Large intestine (tissue), 3 donors: ENCODE measurements at regions not wholly inside any gene's neighbourhood (a gene's known extent, or its start where the extent isn't known, plus 50 kb on each side); places are given as distances from the start of the nearest gene placed in this dataset.
A peak's percentile ranks its signal among the peaks of the same experiment; 100 is the strongest.

ENCODE experiments used
- DNase-seq, 2 donors: peaks; one replicate each; pipeline versions ENCODE4 v3.0.0 to v3.0.0-alpha.2; 2013
- H3K27ac ChIP-seq: one replicate; pipeline ENCODE4 v1.5.1; 2013; ENCODE audit warnings: low read length
- H3K27me3 ChIP-seq: 2 replicates; pipeline ENCODE4 v1.6.1; 2013; ENCODE audit warnings: low read length; ENCODE audit not compliant: control insufficient read depth, insufficient read depth
- H3K36me3 ChIP-seq: 2 replicates; pipeline ENCODE4 v1.6.1; 2013; ENCODE audit warnings: low read length; ENCODE audit not compliant: control insufficient read depth, insufficient read depth
- H3K4me1 ChIP-seq: one replicate; pipeline ENCODE4 v1.6.1; 2013; ENCODE audit warnings: low read length; ENCODE audit not compliant: control insufficient read depth, insufficient read depth
- H3K4me3 ChIP-seq: one replicate; pipeline ENCODE4 v1.5.1; 2013; ENCODE audit warnings: low read length
- H3K9me3 ChIP-seq: one replicate; pipeline ENCODE4 v1.6.1; 2013; ENCODE audit warnings: mild to moderate bottlenecking, low read depth, low read length, moderate library complexity; ENCODE audit not compliant: control insufficient read depth
- WGBS: methylation state at CpG from one replicate; pipeline ENCODE4 v1.1.5; 2013; ENCODE audit warnings: low lambda C conversion rate; ENCODE audit not compliant: insufficient coverage; 5-methylcytosine and 5-hydroxymethylcytosine counted together

DNA sequence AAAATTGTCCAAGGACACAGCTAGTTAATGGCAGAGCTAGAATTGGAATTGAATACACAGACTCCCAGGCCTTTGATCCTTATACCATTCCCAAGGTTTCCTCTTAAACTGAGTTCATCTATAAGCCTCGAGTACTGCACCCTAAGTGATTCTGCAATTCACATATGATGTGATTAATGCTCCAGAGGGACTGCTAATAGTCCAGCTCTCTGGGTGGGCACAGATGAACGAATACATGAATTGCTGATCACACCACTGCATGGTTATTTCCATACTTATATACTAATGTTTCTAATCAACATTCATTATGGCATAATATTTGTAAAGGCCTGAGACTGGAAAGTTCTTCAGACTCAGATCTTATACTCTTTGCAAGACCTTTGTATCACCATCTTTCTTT, 101.8 kb downstream of the NUFIP1 start:
- H3K36me3 ChIP-seq = no peaks in the 10 kb centered on the region
- no peak overlapping the region for H3K27ac ChIP-seq
- no peak overlapping the region for H3K4me3 ChIP-seq
- no peaks in the 10 kb centered on the region for H3K9me3 ChIP-seq
- peaks cover 6% of the 10 kb centered on the region for H3K4me1 ChIP-seq
- H3K27me3 ChIP-seq = no peaks in the 10 kb centered on the region
- no peak for DNase-seq
- no CpG with 5 or more reads among the region's 2 CpGs for WGBS

DNA sequence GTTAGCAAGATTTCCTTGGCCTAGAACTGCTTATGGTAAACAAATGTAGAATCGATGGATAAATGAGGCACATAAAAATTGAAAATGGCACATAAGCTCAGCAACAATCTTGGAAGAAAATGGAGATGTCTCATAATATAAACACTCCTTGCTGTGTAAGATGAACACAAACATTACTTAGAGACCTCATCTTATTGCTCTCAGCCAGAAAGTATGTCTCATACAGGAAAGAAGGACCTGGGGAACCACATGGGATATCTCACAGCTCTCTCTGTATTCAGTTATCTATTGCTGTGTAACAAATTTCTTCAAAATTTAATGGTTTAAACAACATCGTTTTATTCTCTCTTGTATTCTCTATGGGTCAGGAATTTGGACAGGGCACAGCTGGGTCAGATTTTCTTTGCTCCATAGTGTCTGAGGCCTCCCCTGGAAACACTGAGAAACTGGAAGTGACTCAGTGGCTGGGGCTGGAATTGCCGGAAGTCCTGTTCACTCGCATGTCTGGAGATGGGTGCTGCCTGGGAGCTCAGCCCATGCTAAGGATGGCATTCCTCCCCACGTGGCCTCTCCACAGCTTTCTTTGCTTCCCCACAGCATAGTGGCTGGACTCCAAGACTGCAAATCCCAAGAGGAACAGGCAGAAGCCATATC, 105.1 kb downstream of the NUFIP1 start:
- no peak overlapping the region for H3K27ac ChIP-seq
- H3K27me3 ChIP-seq = no peaks in the 10 kb centered on the region
- WGBS = 78% methylated on average over 2 of the region's 5 CpGs
- DNase-seq = no peak
- no peaks in the 10 kb centered on the region for H3K36me3 ChIP-seq
- H3K4me3 ChIP-seq = no peak overlapping the region
- H3K9me3 ChIP-seq = no peaks in the 10 kb centered on the region
- no peaks in the 10 kb centered on the region for H3K4me1 ChIP-seq

DNA sequence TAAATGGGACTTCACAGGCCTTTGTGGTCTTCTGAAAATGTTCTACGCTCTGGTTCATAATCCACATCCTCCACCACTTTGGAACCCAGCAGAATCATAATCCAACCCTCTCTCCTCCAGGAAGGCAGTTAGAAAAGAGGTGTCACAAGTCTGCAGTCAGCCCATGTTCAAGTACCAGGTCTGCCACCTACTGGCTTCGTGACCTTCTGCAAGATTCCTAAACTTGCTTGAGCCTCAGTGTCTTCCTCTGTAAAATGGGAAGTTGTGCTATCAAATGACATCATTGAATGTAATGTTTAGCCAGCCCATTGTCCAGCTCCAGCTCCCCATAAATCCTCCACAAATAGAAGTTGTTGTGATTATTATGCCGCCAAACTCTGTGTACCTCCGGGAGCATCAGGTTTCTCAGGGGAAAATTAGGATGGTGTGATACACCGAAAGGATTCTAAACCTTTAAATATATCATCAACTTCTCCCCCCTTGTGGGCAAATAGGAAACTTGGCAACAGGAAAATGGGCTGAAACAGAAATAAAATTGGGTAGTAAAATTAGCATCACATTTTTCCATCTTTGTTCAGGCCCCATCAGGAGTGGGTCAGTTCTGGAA, 109.7 kb downstream of the NUFIP1 start:
- H3K9me3 ChIP-seq = peaks cover 7% of the 10 kb centered on the region
- WGBS = 100% methylated on average over 1 of the region's 5 CpGs
- DNase-seq = peak in 1 of 2 donors; percentile 48
- no peaks in the 10 kb centered on the region for H3K36me3 ChIP-seq
- no peaks in the 10 kb centered on the region for H3K27me3 ChIP-seq
- H3K27ac ChIP-seq = no peak overlapping the region
- no peaks in the 10 kb centered on the region for H3K4me1 ChIP-seq
- no peak overlapping the region for H3K4me3 ChIP-seq

DNA sequence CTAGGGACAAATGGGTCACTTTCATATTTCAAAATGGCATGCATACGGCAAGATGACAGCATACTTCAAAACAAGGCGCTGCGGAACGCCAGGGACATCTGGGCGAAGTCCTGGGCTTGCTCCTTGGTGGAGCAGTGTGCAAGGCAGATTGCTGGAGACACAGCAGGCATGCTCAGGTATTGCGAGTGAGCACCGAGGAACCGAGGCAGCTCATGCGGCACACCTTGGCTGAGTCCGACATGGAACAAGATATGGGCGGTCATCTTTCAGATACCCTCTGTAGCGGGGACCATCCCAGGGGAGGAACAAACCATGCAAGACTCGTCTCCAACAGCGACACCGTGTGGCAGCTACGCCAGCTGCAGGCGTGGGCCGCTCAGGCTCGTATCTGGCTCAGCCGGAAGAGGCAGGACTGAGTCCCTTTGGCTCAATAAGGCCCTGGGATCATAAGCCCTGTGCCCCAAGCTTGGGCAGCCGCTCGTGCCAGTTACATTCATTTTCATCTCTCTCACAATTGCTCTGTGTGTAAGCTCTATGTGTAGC, 112.4 kb downstream of the NUFIP1 start:
- no peaks in the 10 kb centered on the region for H3K27me3 ChIP-seq
- DNase-seq = no peak
- no peaks in the 10 kb centered on the region for H3K36me3 ChIP-seq
- H3K4me3 ChIP-seq = no peak overlapping the region
- H3K9me3 ChIP-seq = peaks cover 7% of the 10 kb centered on the region
- WGBS = 83% methylated on average over 2 of the region's 22 CpGs
- no peaks in the 10 kb centered on the region for H3K4me1 ChIP-seq
- H3K27ac ChIP-seq = no peak overlapping the region

DNA sequence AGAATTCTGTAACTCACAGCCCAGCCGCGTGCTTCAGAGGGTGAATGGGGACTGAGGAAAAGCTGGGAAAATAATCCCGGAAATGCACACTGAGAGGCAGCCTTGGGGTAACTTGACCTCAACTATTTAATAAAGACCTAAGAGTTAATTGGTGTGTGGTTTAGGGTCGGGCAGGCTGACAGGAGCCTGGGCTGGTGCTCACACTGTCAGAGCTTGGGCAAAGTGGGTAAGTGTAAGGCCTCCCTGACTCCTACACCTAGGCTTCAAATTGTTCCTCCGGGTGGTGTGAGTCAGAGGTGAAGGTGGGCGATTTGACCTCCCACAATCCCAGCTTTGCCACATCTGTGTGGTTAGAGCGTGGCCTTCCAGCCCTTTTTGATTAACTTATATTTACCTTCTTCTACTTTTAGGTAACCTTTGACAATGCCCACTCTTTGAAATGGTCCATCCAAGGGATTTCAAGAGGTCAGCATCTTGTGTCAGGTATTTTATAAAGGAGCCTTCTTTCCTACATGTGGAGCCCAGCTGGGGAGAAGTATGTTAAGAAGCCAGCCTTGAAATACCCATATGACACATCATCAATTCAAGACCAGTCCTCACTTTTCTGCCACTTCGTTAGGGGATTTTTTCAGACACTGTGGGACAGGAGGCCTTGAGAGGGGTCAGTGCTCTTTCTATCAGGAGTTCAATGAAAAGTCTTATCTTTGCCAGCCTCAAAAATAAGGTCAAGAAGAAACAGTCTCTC, 114.2 kb downstream of the NUFIP1 start:
- DNase-seq = no peak
- WGBS = no CpG with 5 or more reads among the region's 8 CpGs
- no peak overlapping the region for H3K27ac ChIP-seq
- peaks cover 7% of the 10 kb centered on the region for H3K9me3 ChIP-seq
- no peaks in the 10 kb centered on the region for H3K36me3 ChIP-seq
- no peak overlapping the region for H3K4me3 ChIP-seq
- H3K27me3 ChIP-seq = no peaks in the 10 kb centered on the region
- H3K4me1 ChIP-seq = no peaks in the 10 kb centered on the region

DNA sequence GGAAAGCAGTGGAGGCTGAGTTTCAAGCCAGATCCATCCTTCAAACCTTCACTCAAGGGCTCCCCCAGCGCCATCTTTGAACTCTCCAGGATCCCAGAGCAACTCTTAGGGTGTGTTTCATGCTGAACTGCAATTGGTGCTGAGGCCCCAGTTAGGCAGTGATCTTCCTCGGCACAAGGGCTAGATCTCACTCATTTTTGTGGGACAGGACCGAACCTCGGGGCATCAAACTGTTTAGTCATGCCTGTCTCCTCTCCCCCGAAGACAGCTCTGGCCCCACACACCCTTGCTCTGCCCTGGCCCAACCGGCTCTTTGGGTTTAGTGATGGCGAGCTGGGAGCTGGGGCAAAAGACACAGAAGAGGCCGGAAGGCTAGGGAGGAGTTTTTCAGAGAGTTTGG, 115.1 kb downstream of the NUFIP1 start:
- Histone ChIP-seq H3K27ac (no peak overlapping the region), H3K36me3 (no peaks in the 10 kb centered on the region), H3K4me1 (no peaks in the 10 kb centered on the region), H3K27me3 (no peaks in the 10 kb centered on the region), H3K4me3 (no peak overlapping the region), H3K9me3 (peaks cover 7% of the 10 kb centered on the region)
- DNase-seq = no peak
- WGBS = 100% methylated on average over 1 of the region's 8 CpGs

DNA sequence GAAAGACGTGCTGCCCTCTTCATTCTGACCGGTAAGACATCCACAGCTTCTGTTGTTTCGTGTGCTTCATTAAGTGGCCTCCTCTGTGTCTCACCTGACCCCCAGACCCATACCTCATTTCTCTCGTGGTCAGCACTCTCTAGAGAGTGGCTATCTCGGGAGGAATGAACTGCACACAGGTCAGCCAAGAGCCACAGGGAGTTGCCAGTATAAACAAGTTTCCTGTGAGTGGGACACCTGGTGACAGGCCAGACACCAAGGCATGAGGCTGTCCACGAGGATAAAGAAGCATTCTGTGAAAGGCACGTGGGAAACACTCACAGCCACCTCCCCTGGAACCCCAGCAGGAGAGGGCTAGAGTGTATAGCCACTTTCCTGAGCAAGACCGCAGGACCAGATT, 115.8 kb downstream of the NUFIP1 start:
- no peak for DNase-seq
- no peaks in the 10 kb centered on the region for H3K27me3 ChIP-seq
- peaks cover 7% of the 10 kb centered on the region for H3K9me3 ChIP-seq
- no peaks in the 10 kb centered on the region for H3K36me3 ChIP-seq
- no CpG with 5 or more reads among the region's 8 CpGs for WGBS
- H3K27ac ChIP-seq = no peak overlapping the region
- H3K4me3 ChIP-seq = no peak overlapping the region
- no peaks in the 10 kb centered on the region for H3K4me1 ChIP-seq

DNA sequence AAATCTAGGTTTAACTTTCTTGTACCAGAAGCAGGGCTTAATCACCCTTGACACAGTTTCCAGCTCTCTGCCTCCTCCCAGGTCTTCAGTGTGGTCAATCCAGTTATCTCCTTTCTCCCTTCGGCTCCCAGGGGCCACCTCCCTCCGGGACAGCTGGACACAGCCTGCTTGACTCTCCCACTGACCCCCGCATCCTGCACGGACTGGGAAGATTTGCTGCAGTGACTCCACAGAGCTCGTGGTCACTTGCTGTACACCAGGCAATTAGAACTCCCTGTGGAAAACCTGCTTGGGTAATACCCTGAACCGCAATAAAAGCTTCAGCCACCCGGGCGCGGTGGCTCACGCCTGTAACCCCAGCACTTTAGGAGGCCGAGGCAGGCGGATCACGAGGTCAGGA, 116.5 kb downstream of the NUFIP1 start:
- DNase-seq = no peak
- no CpG with 5 or more reads among the region's 13 CpGs for WGBS
- Histone ChIP-seq H3K36me3 (no peaks in the 10 kb centered on the region), H3K4me3 (no peak overlapping the region), H3K27ac (no peak overlapping the region), H3K4me1 (no peaks in the 10 kb centered on the region), H3K27me3 (no peaks in the 10 kb centered on the region), H3K9me3 (peaks cover 7% of the 10 kb centered on the region)

DNA sequence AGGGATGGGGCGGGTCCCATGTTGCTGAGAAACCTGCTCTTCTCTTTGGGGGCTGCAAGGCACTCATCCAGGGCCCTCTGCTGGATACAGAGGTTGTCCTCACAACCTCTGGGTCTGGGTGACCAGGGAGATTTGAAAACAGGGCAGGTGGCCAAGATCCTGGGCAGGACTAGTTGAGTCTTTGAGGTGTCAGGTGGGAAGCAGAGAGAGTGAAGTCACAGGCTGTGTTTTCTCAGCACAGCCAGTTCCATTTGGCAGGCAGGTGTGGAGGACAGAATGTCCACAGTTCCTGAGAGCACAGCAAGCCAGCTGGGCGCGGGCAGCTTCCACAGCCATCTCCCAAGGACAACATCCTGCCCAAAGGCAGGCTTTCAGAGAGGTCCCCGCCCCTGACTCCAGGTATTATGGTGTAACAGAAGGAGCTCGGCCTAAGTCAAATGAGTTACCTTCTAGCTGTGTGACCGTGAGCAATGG, 118.8 kb downstream of the NUFIP1 start:
- Histone ChIP-seq H3K4me3 (no peak overlapping the region), H3K4me1 (no peaks in the 10 kb centered on the region), H3K36me3 (no peaks in the 10 kb centered on the region), H3K27ac (no peak overlapping the region), H3K27me3 (no peaks in the 10 kb centered on the region), H3K9me3 (no peaks in the 10 kb centered on the region)
- WGBS = no CpG with 5 or more reads among the region's 6 CpGs
- DNase-seq = peak in 1 of 2 donors; percentile 46

DNA sequence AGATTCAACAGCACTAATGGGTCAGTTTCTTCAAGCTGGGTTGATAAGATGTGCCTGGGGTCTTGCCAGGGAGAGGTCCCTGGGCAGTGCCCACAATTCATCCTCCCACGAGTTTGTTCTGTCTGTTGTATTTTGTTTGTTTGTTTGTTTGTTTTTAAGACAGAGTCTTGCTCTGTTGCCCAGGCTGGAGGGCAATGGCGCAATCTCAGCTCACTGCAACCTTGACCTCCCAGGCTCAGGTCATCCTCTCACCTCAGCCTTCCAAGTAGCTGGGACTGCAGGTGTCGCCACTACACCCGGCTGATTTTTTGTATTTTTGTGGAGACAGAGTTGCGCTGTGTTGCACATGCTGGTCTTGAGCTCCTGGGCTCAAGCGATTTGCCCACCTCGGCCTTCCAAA, 120.1 kb downstream of the NUFIP1 start:
- no CpG with 5 or more reads among the region's 7 CpGs for WGBS
- DNase-seq = no peak
- no peaks in the 10 kb centered on the region for H3K27me3 ChIP-seq
- H3K4me1 ChIP-seq = no peaks in the 10 kb centered on the region
- H3K36me3 ChIP-seq = no peaks in the 10 kb centered on the region
- H3K9me3 ChIP-seq = no peaks in the 10 kb centered on the region
- H3K27ac ChIP-seq = no peak overlapping the region
- H3K4me3 ChIP-seq = no peak overlapping the region
